KOPT-K1 (cell line): ENCODE measurements at regions not wholly inside any gene's neighbourhood (a gene's known extent, or its start where the extent isn't known, plus 50 kb on each side); places are given as distances from the start of the nearest gene placed in this dataset.
"Not testable (repeated sequence)": the region's sequence is repeated elsewhere in the genome, so short reads cannot be mapped to it uniquely, and the experiment has no call there.

Experiments
- H3K27ac ChIP-seq: fragments of 200-600 bp; sonication (generic); 2 replicates; pipeline ENCODE4 v1.5.1; 2016; ENCODE audit warnings: antibody characterized with exemption, mild to moderate bottlenecking, low read depth, low read length; ENCODE audit not compliant: poor library complexity, severe bottlenecking
- H3K36me3 ChIP-seq: fragments of 200-600 bp; sonication (generic); 2 replicates; pipeline ENCODE4 v1.5.1; 2017; ENCODE audit warnings: antibody characterized with exemption, mild to moderate bottlenecking, low read length, moderate library complexity; ENCODE audit not compliant: insufficient read depth
- H3K9me3 ChIP-seq: fragments of 200-600 bp; sonication (generic); 2 replicates; pipeline ENCODE4 v1.5.1; 2017; ENCODE audit warnings: antibody characterized with exemption, low read length, mild to moderate bottlenecking; ENCODE audit not compliant: insufficient read depth, poor library complexity, severe bottlenecking

DNA sequence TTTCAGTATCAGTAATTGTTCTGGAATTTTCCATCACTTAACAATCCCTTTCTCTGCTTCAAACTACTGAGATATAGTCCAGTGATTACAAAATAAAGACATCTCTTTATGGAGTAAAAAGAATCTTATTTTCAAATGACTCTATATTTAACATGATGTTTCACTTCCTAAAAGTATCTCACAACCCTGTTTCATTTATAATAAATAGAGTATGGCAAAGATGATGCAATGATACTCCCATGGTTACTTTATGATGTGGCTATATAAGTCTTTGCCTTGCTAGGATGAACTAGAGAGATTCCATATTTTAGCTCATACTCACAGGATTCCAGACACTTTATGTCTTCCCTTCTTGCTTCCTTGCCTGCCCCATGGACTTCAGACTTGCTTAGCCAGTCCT lies 953.5 kb upstream of the MDGA2 start:
- Histone ChIP-seq H3K27ac (no peak overlapping the region), H3K36me3 (no peaks in the 10 kb centered on the region), H3K9me3 (no peaks in the 10 kb centered on the region)

GRCh38 chr14:48622980-48623379 lies 947.6 kb upstream of the MDGA2 start:
- H3K36me3 ChIP-seq = no peaks in the 10 kb centered on the region
- H3K27ac ChIP-seq = no peak overlapping the region
- H3K9me3 ChIP-seq = no peaks in the 10 kb centered on the region

DNA sequence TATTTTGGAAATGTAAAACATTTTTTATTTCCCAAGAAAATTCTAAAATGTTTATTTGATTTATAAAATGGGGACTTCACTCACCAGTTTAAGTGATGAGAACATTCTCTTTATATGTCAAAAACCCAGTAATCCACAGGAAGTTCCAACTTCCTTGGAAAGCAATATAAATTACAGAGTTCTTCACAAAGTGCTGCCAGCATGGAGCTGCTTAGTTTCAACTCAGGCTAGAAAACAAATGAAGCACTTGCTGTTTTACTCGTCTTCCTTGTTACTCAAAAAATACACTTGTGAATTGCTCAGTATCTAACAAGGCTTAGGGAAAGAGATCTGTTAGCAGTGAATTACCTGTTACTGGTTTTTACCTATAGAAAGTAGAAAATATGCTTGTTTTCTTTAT lies 942.7 kb upstream of the MDGA2 start:
- no peaks in the 10 kb centered on the region for H3K9me3 ChIP-seq
- H3K36me3 ChIP-seq = no peaks in the 10 kb centered on the region
- H3K27ac ChIP-seq = no peak overlapping the region

- Histone ChIP-seq H3K9me3 (no peaks in the 10 kb centered on the region), H3K27ac (no peak overlapping the region), H3K36me3 (no peaks in the 10 kb centered on the region)
These were observed 941.5 kb upstream of the MDGA2 start for GRCh38 chr14:48616931-48617330.

- Histone ChIP-seq H3K27ac (no peak overlapping the region), H3K36me3 (no peaks in the 10 kb centered on the region), H3K9me3 (no peaks in the 10 kb centered on the region)
These were observed 940.2 kb upstream of the MDGA2 start for GRCh38 chr14:48615618-48616017.

- Histone ChIP-seq H3K27ac (no peak overlapping the region), H3K9me3 (no peaks in the 10 kb centered on the region), H3K36me3 (no peaks in the 10 kb centered on the region)
These were observed 938.6 kb upstream of the MDGA2 start for GRCh38 chr14:48614003-48614402.

DNA sequence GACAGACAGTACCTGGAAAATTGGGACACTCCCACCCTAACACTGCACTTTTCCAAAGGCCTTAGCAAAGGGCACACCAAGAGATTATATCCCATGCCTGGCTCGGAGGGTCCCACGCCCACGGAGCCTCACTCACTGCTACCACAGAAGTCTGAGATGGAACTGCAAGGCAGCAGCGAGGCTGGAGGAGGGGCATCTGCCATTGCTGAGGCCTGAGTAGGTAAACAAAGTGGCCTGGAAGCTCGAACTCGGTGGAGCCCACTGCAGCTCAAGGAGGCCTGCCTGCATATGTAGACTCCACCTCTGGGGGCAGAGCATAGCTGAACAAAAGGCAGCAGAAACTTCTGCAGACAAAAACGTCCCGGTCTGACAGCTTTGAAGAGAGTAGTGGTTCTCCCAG lies 931.6 kb upstream of the MDGA2 start:
- not testable (repeated sequence) for H3K36me3 ChIP-seq, H3K27ac ChIP-seq, H3K9me3 ChIP-seq

DNA sequence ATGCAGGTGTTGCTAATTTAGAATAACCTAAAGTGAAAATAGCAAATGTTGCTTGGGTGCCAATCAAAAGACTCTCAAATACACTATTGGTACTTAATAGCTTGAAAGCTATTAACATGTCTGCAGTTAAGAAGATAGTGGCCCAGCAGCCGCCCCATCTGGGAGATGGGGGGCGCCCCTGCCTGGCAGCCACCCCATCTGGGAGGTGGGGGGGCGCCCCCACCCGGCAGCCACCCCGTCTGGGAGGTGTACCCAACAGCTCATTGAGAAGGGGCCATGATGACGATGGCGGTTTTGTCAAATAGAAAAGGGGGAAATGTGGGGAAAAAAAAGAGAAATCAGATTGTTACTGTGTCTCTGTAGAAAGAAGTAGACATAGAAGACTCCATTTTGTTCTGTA lies 923.1 kb upstream of the MDGA2 start:
- H3K36me3 ChIP-seq = no peaks in the 10 kb centered on the region
- H3K27ac ChIP-seq = no peak overlapping the region
- no peaks in the 10 kb centered on the region for H3K9me3 ChIP-seq

DNA sequence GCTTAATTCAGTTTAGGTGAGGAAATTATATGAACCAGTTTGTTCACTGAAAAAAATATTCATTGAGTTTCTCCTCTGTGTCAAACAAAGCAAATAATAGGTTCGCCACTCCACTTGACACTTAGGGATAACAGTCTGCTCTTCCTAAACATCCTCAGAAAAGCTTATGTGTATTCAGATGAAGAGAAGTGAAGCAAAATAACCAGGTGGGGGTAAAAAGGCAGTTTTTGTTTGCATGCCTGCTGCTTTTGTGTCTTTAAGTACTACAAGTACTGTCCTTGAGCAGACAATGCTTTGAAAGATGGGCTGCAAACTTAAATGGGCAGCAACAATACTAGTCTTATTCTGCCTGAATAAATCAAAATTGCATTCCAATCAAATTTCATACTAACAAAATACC lies 910.7 kb upstream of the MDGA2 start:
- Histone ChIP-seq H3K27ac (no peak overlapping the region), H3K9me3 (no peaks in the 10 kb centered on the region), H3K36me3 (no peaks in the 10 kb centered on the region)

DNA sequence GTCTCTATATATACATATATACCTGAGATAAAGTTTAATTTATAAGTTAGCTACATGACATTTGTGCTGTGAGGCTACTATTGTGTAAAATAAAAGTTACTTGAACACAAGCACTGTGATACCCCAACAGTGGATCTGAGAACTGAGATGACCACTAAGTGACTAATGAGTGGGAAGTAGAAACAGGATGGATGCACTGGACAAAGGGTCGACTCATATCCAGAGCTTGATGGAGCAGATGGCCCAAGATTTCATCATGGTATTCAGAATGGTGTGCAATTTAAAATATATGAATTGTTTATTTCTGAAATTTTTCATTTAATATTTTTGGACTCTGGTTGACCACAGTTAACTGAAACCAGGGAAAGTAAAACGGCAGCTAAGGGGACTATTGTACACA lies 908.6 kb upstream of the MDGA2 start:
- Histone ChIP-seq H3K9me3 (no peaks in the 10 kb centered on the region), H3K27ac (no peak overlapping the region), H3K36me3 (no peaks in the 10 kb centered on the region)

- Histone ChIP-seq H3K36me3 (no peaks in the 10 kb centered on the region), H3K9me3 (no peaks in the 10 kb centered on the region), H3K27ac (no peak overlapping the region)
These were observed 907.5 kb upstream of the MDGA2 start for GRCh38 chr14:48582938-48583337.

GRCh38 chr14:48580692-48581091 lies 905.3 kb upstream of the MDGA2 start:
- Histone ChIP-seq H3K9me3 (no peaks in the 10 kb centered on the region), H3K36me3 (no peaks in the 10 kb centered on the region)

GRCh38 chr14:48575772-48576171 lies 900.4 kb upstream of the MDGA2 start:
- Histone ChIP-seq H3K27ac (no peak overlapping the region), H3K36me3 (no peaks in the 10 kb centered on the region), H3K9me3 (no peaks in the 10 kb centered on the region)

More at GRCh38 chr14:48580692-48581091, 905.3 kb upstream of the MDGA2 start:
- no peak overlapping the region for H3K27ac ChIP-seq

- H3K36me3 ChIP-seq = no peaks in the 10 kb centered on the region
- no peak overlapping the region for H3K27ac ChIP-seq
- H3K9me3 ChIP-seq = peaks cover 3% of the 10 kb centered on the region
These were observed 893.3 kb upstream of the MDGA2 start for GRCh38 chr14:48568688-48569087.

- no peaks in the 10 kb centered on the region for H3K36me3 ChIP-seq
- H3K9me3 ChIP-seq = peaks cover 6% of the 10 kb centered on the region
- H3K27ac ChIP-seq = no peak overlapping the region
These were observed 892.8 kb upstream of the MDGA2 start for GRCh38 chr14:48568252-48568651.

DNA sequence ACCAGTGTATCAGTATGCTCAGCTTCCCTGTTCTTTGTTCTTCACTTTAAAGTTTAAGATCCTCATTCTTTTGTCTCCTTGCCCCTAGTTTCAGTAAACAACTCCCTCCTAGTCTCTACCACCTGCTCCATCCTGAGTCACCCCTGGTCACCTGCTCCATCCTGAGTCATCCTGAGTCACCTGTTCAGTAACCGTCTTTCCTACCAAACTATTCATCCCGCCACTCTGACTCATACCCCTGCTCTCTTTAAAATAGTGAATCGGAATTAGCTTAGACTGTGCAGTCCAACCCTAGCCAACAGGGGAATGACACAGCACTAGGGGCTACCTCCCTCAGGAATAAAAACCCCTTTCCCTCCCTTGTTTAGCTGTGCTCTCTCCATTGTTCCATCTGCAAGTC lies 888.1 kb upstream of the MDGA2 start:
- no peak overlapping the region for H3K27ac ChIP-seq
- no peaks in the 10 kb centered on the region for H3K36me3 ChIP-seq
- H3K9me3 ChIP-seq = peaks cover 6% of the 10 kb centered on the region

DNA sequence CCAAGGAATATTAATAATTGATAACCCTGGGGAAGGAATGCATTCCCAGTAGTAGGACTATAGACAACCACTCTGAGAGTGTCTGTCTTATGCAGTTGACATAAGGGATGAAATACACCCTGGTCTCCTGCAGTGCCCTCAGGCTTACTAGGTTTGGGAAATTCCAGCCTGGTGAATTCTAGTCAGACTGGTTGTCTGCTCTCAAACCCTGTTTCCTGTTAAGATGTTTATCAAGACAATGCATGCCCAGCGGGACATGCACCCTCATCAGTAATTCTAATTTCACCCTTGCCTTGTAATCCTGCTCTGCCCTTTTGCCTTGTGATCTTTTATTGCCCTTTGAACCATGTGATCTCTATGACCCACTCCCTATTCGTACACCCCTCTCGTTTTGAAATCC lies 886.0 kb upstream of the MDGA2 start:
- H3K36me3 ChIP-seq, H3K27ac ChIP-seq, H3K9me3 ChIP-seq: not testable (repeated sequence)
